ENCODE measurements at regions not wholly inside any gene's neighbourhood (a gene's known extent, or its start where the extent isn't known, plus 50 kb on each side); places are given as distances from the start of the nearest gene placed in this dataset.

DNA sequence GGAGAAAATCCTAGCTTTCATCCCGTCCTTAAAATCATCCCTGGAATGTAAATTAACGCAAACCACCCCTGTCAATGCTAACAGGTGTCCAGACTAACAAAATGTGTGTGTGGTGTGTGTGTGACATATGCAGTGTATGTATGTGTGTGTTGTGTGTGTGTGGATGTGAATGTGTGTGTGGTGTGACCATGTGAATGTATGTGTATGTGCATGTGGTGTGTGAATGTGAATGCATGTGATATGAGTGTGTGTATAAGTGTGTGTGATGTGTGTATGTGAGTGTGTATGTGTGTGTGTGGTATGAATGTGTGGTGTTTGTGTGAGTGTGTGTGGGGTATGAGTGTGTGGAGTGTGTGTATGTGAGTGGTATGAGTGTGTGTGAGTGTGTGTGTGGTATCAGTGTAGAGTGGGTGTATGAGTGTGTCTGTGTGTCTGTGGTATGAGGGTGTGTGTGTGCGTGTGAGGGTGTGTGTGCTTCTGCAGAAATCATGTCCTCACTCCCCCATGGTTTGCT, 190.8 kb downstream of the TEX29 start:
- TF ChIP-seq CTCF (IDR thresholded peaks at IDR 0.05) (no peak), POLR2A (IDR thresholded peaks at IDR 0.05) (no peak), POLR2AphosphoS5 (IDR thresholded peaks at IDR 0.05) (no peak), EP300 (IDR thresholded peaks at IDR 0.05) (no peak)

All from stomach (tissue), 4 donors.